H1 (cell line): ENCODE measurements at regions not wholly inside any gene's neighbourhood (a gene's known extent, or its start where the extent isn't known, plus 50 kb on each side); places are given as distances from the start of the nearest gene placed in this dataset.

ENCODE experiments used
- ASH2L ChIP-seq: fragments of 200-600, 300-600 bp; sonication (generic); IDR thresholded peaks from one replicate; pipeline ENCODE4 v1.7.1; 2017; ENCODE audit warnings: low read length
- BACH1 ChIP-seq: IDR thresholded peaks from 2 replicates; pipeline ENCODE4 v1.6.1; 2012; ENCODE audit warnings: low read length, improper control_type of control experiment
- BCL11A ChIP-seq, 2 experiments: IDR thresholded peaks; one replicate each; pipeline ENCODE4 v1.6.1; 2011; ENCODE audit warnings: low read depth in 2 of 2, low read length in 2 of 2, mild to moderate bottlenecking in 2 of 2
- CBX5 ChIP-seq: fragments of 300-800, 300-1000 bp; sonication (generic); IDR thresholded peaks from 2 replicates; pipeline ENCODE4 v1.7.1; 2016; ENCODE audit warnings: antibody characterized with exemption, low read length, low read depth
- CBX8 ChIP-seq: fragments of 300-800, 300-1000 bp; sonication (generic); IDR thresholded peaks from 2 replicates; pipeline ENCODE4 v1.7.1; 2016; ENCODE audit warnings: low read depth, low read length, borderline replicate concordance
- CHD1 ChIP-seq: IDR thresholded peaks from 2 replicates; pipeline ENCODE4 v1.6.1; 2012; ENCODE audit warnings: low read depth, low read length, improper control_type of control experiment
- CTCF ChIP-seq, 3 experiments: IDR thresholded peaks; 1 replicate in 2 of 3; 2 replicates in 1 of 3; pipeline versions ENCODE4 v1.5.1 to v1.6.1; 2011; ENCODE audit warnings: low read length in 3 of 3, mild to moderate bottlenecking in 3 of 3, inconsistent platforms in 2 of 3, low read depth in 1 of 3, moderate library complexity in 1 of 3; ENCODE audit not compliant: insufficient read depth in 1 of 3; ENCODE audit errors: control extremely low read depth in 1 of 3
- EGR1 ChIP-seq: IDR thresholded peaks from 2 replicates; pipeline ENCODE4 v1.6.1; 2011; ENCODE audit warnings: low read depth, low read length, borderline replicate concordance
- EZH2 ChIP-seq: fragments of 200-600 bp; sonication (generic); IDR thresholded peaks from 2 replicates; pipeline ENCODE4 v1.7.1; 2012; ENCODE audit warnings: low read depth, mild to moderate bottlenecking, moderate library complexity, low read length, inconsistent platforms; ENCODE audit not compliant: severe bottlenecking
- GTF2F1 ChIP-seq: IDR thresholded peaks from 2 replicates; pipeline ENCODE4 v1.6.1; 2012; ENCODE audit warnings: low read depth, low read length, improper control_type of control experiment, borderline replicate concordance
- HDAC2 ChIP-seq, 2 experiments: fragments of 300-600 bp in 1 of 2; sonication (generic) in 1 of 2; IDR thresholded peaks; 2 replicates each; pipeline ENCODE4 v1.6.1; 2011 to 2012; ENCODE audit warnings: low read depth in 2 of 2, low read length in 2 of 2, mild to moderate bottlenecking in 2 of 2, moderate library complexity in 2 of 2, borderline replicate concordance in 1 of 2, inconsistent platforms in 1 of 2
- PHF8 ChIP-seq: fragments of 200-600 bp; sonication (generic); conservative IDR thresholded peaks from 2 replicates; pipeline ENCODE4 v1.7.1; 2012; ENCODE audit warnings: low read depth, mild to moderate bottlenecking, inconsistent platforms, low read length, moderate library complexity
- POLR2A ChIP-seq, 2 experiments: IDR thresholded peaks; 1 replicate in 1 of 2; 2 replicates in 1 of 2; pipeline ENCODE4 v1.6.1; 2011; ENCODE audit warnings: low read depth in 2 of 2, low read length in 2 of 2, mild to moderate bottlenecking in 2 of 2; ENCODE audit errors: control extremely low read depth in 1 of 2
- POLR2AphosphoS5 ChIP-seq: IDR thresholded peaks from 2 replicates; pipeline ENCODE4 v1.6.1; 2011; ENCODE audit warnings: low read depth, low read length

- no peak for TF ChIP-seq CTCF (IDR thresholded peaks at IDR 0.05; ENCODE audit: control extremely low read depth in 1 of 3, insufficient read depth in 1 of 3, low read depth in 1 of 3, low read length in 3 of 3)
- no peak for TF ChIP-seq CHD1
- TF ChIP-seq PHF8: no peak
- TF ChIP-seq GTF2F1: no peak
- no peak for TF ChIP-seq ASH2L
- TF ChIP-seq BCL11A (IDR thresholded peaks at IDR 0.05; ENCODE audit: low read depth in 2 of 2, low read length in 2 of 2): no peak
- TF ChIP-seq BACH1: no peak
- no peak for TF ChIP-seq POLR2A (IDR thresholded peaks at IDR 0.05; ENCODE audit: control extremely low read depth in 1 of 2, low read depth in 2 of 2, low read length in 2 of 2)
- TF ChIP-seq CBX5: no peak
- no peak for TF ChIP-seq EGR1
- TF ChIP-seq POLR2AphosphoS5: no peak
- no peak for TF ChIP-seq EZH2
- no peak for TF ChIP-seq CBX8
- no peak for TF ChIP-seq HDAC2 (IDR thresholded peaks at IDR 0.05; ENCODE audit: borderline replicate concordance in 1 of 2, low read depth in 2 of 2, low read length in 2 of 2)
These were observed 234.7 kb upstream of the SULF2 start for GRCh38 chr20:48019940-48020339.
